ENCODE measurements at regions not wholly inside any gene's neighbourhood (a gene's known extent, or its start where the extent isn't known, plus 50 kb on each side); places are given as distances from the start of the nearest gene placed in this dataset.

- Histone ChIP-seq H3K36me3 (replicated peaks in 1 of 2; ENCODE audit: control insufficient read depth in 1 of 2, insufficient read depth in 2 of 2, low read length in 2 of 2) (no peaks in the 10 kb centered on the region), H3K4me1 (ENCODE audit: control insufficient read depth in 1 of 2, insufficient read depth in 2 of 2, low read length in 2 of 2) (no peaks in the 10 kb centered on the region), H3K4me2 (replicated peaks; ENCODE audit: extremely low read depth, low read length, poor library complexity, severe bottlenecking) (no peak overlapping the region), H3K9ac (ENCODE audit: insufficient read depth, low read length, poor library complexity, severe bottlenecking) (no peak overlapping the region), H3K79me2 (ENCODE audit: insufficient read depth, low read length) (no peaks in the 10 kb centered on the region), H3K9me3 (replicated peaks in 1 of 2; ENCODE audit: control insufficient read depth in 1 of 2, insufficient read depth in 1 of 2, low read length in 2 of 2) (no peaks in the 10 kb centered on the region), H3K27me3 (ENCODE audit: control insufficient read depth in 2 of 2, insufficient read depth in 2 of 2, low read length in 2 of 2) (peaks cover 0 to 3% of the 10 kb centered on the region in 2 donors), H3K27ac (ENCODE audit: low read depth in 1 of 2, low read length in 2 of 2) (no peak overlapping the region), H2AFZ (ENCODE audit: insufficient read depth, low read depth, low read length, poor library complexity, severe bottlenecking) (no peak overlapping the region), H4K20me1 (ENCODE audit: insufficient read depth, low read length) (no peaks in the 10 kb centered on the region), H3K4me3 (replicated peaks in 1 of 3; ENCODE audit: low read depth in 2 of 3, low read length in 3 of 3) (no peak overlapping the region)
- Mint-ChIP-seq H3K9me3 (peaks cover 0 to 2% (median 0%) of the 10 kb centered on the region in 7 donors), H3K4me1 (peaks cover 3% of the 10 kb centered on the region), H3K36me3 (no peaks in the 10 kb centered on the region), H3K4me3 (no peak overlapping the region), H3K27ac (no peak overlapping the region), H3K27me3 (ENCODE audit: low read depth in 3 of 3) (peaks cover 2 to 6% (median 4%) of the 10 kb centered on the region in 3 donors)
- intact Hi-C loops (cut with micrococcal nuclease) = no loop called here
- WGBS (ENCODE audit: insufficient coverage) = 49% methylated on average over 3 of the region's 5 CpGs
- DNase-seq = no peak
- TF ChIP-seq CTCF (IDR thresholded peaks at IDR 0.05) = no peak
These were observed 112.4 kb downstream of the TBX19 start for GRCh38 chr1:168392958-168393549.

GRCh38 chr1:168391851-168392681, 111.4 kb downstream of the TBX19 start:
- DNase-seq = no peak
- no peaks in the 10 kb centered on the region for H3K36me3 ChIP-seq (replicated peaks in 1 of 2; ENCODE audit: control insufficient read depth in 1 of 2, insufficient read depth in 2 of 2, low read length in 2 of 2)
- peaks cover 0 to 2% (median 0%) of the 10 kb centered on the region in 7 donors for H3K9me3 Mint-ChIP-seq
- H3K27me3 Mint-ChIP-seq (ENCODE audit: low read depth in 3 of 3) = peaks cover 6 to 12% (median 6%) of the 10 kb centered on the region in 3 donors
- no peaks in the 10 kb centered on the region for H3K36me3 Mint-ChIP-seq
- intact Hi-C loops (cut with micrococcal nuclease) = no loop called here
- TF ChIP-seq CTCF (IDR thresholded peaks at IDR 0.05) = no peak
- H3K27me3 ChIP-seq (ENCODE audit: control insufficient read depth in 2 of 2, insufficient read depth in 2 of 2, low read length in 2 of 2) = peaks cover 0 to 3% of the 10 kb centered on the region in 2 donors
- H3K27ac Mint-ChIP-seq = no peak overlapping the region
- H4K20me1 ChIP-seq (ENCODE audit: insufficient read depth, low read length) = no peaks in the 10 kb centered on the region
- no peak overlapping the region for H3K4me3 Mint-ChIP-seq
- no peak overlapping the region for H2AFZ ChIP-seq (ENCODE audit: insufficient read depth, low read depth, low read length, poor library complexity, severe bottlenecking)
- 70% methylated on average over 6 of the region's 8 CpGs for WGBS (ENCODE audit: insufficient coverage)
- no peaks in the 10 kb centered on the region for H3K79me2 ChIP-seq (ENCODE audit: insufficient read depth, low read length)
- no peak overlapping the region for H3K27ac ChIP-seq (ENCODE audit: low read depth in 1 of 2, low read length in 2 of 2)
- peaks cover 9% of the 10 kb centered on the region for H3K4me1 Mint-ChIP-seq
- no peak overlapping the region for H3K4me2 ChIP-seq (replicated peaks; ENCODE audit: extremely low read depth, low read length, poor library complexity, severe bottlenecking)
- H3K9me3 ChIP-seq (replicated peaks in 1 of 2; ENCODE audit: control insufficient read depth in 1 of 2, insufficient read depth in 1 of 2, low read length in 2 of 2) = no peaks in the 10 kb centered on the region
- H3K4me1 ChIP-seq (ENCODE audit: control insufficient read depth in 1 of 2, insufficient read depth in 2 of 2, low read length in 2 of 2) = no peaks in the 10 kb centered on the region
- no peak overlapping the region for H3K9ac ChIP-seq (ENCODE audit: insufficient read depth, low read length, poor library complexity, severe bottlenecking)
- no peak overlapping the region for H3K4me3 ChIP-seq (replicated peaks in 1 of 3; ENCODE audit: low read depth in 2 of 3, low read length in 3 of 3)

Data from CD14-positive monocyte (primary cell).